Gastrocnemius medialis (tissue), 4 donors: ENCODE measurements at regions not wholly inside any gene's neighbourhood (a gene's known extent, or its start where the extent isn't known, plus 50 kb on each side); places are given as distances from the start of the nearest gene placed in this dataset.

Experiments used
- ATAC-seq, 2 donors: fragments of 150-250 bp; one replicate each; pipeline ENCODE4 v1.9.1; 2016
- DNase-seq, 2 donors: peaks; one replicate each; pipeline ENCODE4 v3.0.0-alpha.2; 2019
- H3K27ac ChIP-seq, 4 donors: fragments of 200-600 bp; sonication (generic); 1 replicate in 1 of 4; 2 replicates in 3 of 4; pipeline ENCODE4 v1.5.1; 2016 to 2018; ENCODE audit warnings: mild to moderate bottlenecking in 2 of 4, moderate library complexity in 1 of 4
- H3K27me3 ChIP-seq, 3 donors: fragments of 200-600 bp; sonication (generic) in 2 of 3; 1 replicate in 1 of 3; 2 replicates in 2 of 3; pipeline versions ENCODE4 v1.5.1 to v1.6.0; 2016 to 2019; ENCODE audit warnings: mild to moderate bottlenecking in 1 of 3, moderate library complexity in 1 of 3
- H3K36me3 ChIP-seq, 2 donors: fragments of 200-600 bp; sonication (generic) in 1 of 2; one replicate each; pipeline ENCODE4 v1.5.1; 2017 to 2018
- H3K4me1 ChIP-seq, 2 donors: fragments of 200-600 bp; sonication (generic) in 1 of 2; one replicate each; pipeline ENCODE4 v1.5.1; 2016 to 2017; ENCODE audit warnings: mild to moderate bottlenecking in 2 of 2
- H3K4me3 ChIP-seq, 4 donors: fragments of 200-600 bp; sonication (generic) in 3 of 4; 1 replicate in 1 of 4; 2 replicates in 3 of 4; pipeline ENCODE4 v1.5.1; 2016 to 2019; ENCODE audit warnings: mild to moderate bottlenecking in 2 of 4
- H3K9me3 ChIP-seq, 3 donors: fragments of 200-600 bp; sonication (generic) in 2 of 3; 1 replicate in 1 of 3; 2 replicates in 2 of 3; pipeline ENCODE4 v1.5.1; 2016 to 2019
- CTCF ChIP-seq, 5 experiments: fragments of 450-650 bp in 3 of 5; fragments of 200-600 bp in 2 of 5; sonication (generic) in 2 of 5; IDR thresholded peaks in 4 of 5; conservative IDR thresholded peaks in 1 of 5; 1 replicate in 4 of 5; 2 replicates in 1 of 5; pipeline ENCODE4 v1.5.1; 2016 to 2019; ENCODE audit warnings: antibody characterized with exemption in 5 of 5, mild to moderate bottlenecking in 3 of 5, moderate library complexity in 3 of 5
- POLR2A ChIP-seq, 2 donors: fragments of 450-650 bp; IDR thresholded peaks; one replicate each; pipeline ENCODE4 v1.6.1; 2017; ENCODE audit warnings: antibody characterized with exemption in 2 of 2, mild to moderate bottlenecking in 2 of 2, moderate library complexity in 2 of 2
- in situ Hi-C, 4 donors: fragments of 200-750 bp; cut with MboI; loops; one replicate each; pipeline versions ENCODE4 v1.15.0 to v1.8.0; 2017; ENCODE audit warnings: low sequenced_read_pairs in 4 of 4
- intact Hi-C: fragments of 100-400 bp; cut with DNase I; formaldehyde crosslinking; loops from one replicate; pipeline ENCODE4 v1.15.1; 2023; ENCODE audit warnings: low total_unique reads

GRCh38 chr21:28308516-28308915, 684.2 kb downstream of the LTN1 start:
- no peaks in the 10 kb centered on the region for H3K27me3 ChIP-seq
- DNase-seq: no peak
- H3K4me1 ChIP-seq: no peaks in the 10 kb centered on the region
- intact Hi-C loops: no loop called here
- H3K4me3 ChIP-seq: no peak overlapping the region
- no peak overlapping the region for H3K27ac ChIP-seq
- no peak for TF ChIP-seq POLR2A (IDR thresholded peaks at IDR 0.05)
- no peak for TF ChIP-seq CTCF (IDR thresholded peaks at IDR 0.05 in 4 of 5, conservative IDR thresholded peaks at IDR 0.05 in 1 of 5)
- no peaks in the 10 kb centered on the region for H3K36me3 ChIP-seq
- no peaks in the 10 kb centered on the region for H3K9me3 ChIP-seq
- in situ Hi-C loops: no loop called here
- no peak for ATAC-seq

- TF ChIP-seq POLR2A (IDR thresholded peaks at IDR 0.05): no peak
- TF ChIP-seq CTCF (IDR thresholded peaks at IDR 0.05 in 4 of 5, conservative IDR thresholded peaks at IDR 0.05 in 1 of 5): no peak
- ATAC-seq (no peak), DNase-seq (no peak)
- intact Hi-C loops (no loop called here), in situ Hi-C loops (no loop called here)
- Histone ChIP-seq H3K4me1 (no peaks in the 10 kb centered on the region), H3K9me3 (no peaks in the 10 kb centered on the region), H3K27ac (no peak overlapping the region), H3K27me3 (no peaks in the 10 kb centered on the region), H3K4me3 (no peak overlapping the region), H3K36me3 (no peaks in the 10 kb centered on the region)
These were observed 692.7 kb downstream of the LTN1 start for GRCh38 chr21:28299946-28300345.

- ATAC-seq (no peak), DNase-seq (no peak)
- in situ Hi-C loops: no loop called here
- Histone ChIP-seq H3K36me3 (no peaks in the 10 kb centered on the region), H3K27ac (no peak overlapping the region), H3K9me3 (no peaks in the 10 kb centered on the region), H3K4me1 (no peaks in the 10 kb centered on the region), H3K27me3 (no peaks in the 10 kb centered on the region), H3K4me3 (no peak overlapping the region)
- intact Hi-C loops: no loop called here
- TF ChIP-seq CTCF (IDR thresholded peaks at IDR 0.05 in 4 of 5, conservative IDR thresholded peaks at IDR 0.05 in 1 of 5) (no peak), POLR2A (IDR thresholded peaks at IDR 0.05) (no peak)
These were observed 694.4 kb downstream of the LTN1 start for GRCh38 chr21:28298251-28298672.

GRCh38 chr21:28294051-28294450, 698.6 kb downstream of the LTN1 start:
- Histone ChIP-seq H3K36me3 (no peaks in the 10 kb centered on the region), H3K4me1 (no peaks in the 10 kb centered on the region), H3K27ac (no peak overlapping the region), H3K27me3 (no peaks in the 10 kb centered on the region), H3K4me3 (no peak overlapping the region), H3K9me3 (no peaks in the 10 kb centered on the region)
- in situ Hi-C loops: no loop called here
- DNase-seq (no peak), ATAC-seq (no peak)
- intact Hi-C loops: no loop called here
- TF ChIP-seq CTCF (IDR thresholded peaks at IDR 0.05 in 4 of 5, conservative IDR thresholded peaks at IDR 0.05 in 1 of 5) (no peak), POLR2A (IDR thresholded peaks at IDR 0.05) (no peak)
